HEK293 (cell line): ENCODE measurements at regions not wholly inside any gene's neighbourhood (a gene's known extent, or its start where the extent isn't known, plus 50 kb on each side); places are given as distances from the start of the nearest gene placed in this dataset.

Experiments
- HOXA7 ChIP-seq: sonication (generic); formaldehyde crosslinking; IDR thresholded peaks from 2 replicates; pipeline ENCODE4 v1.8.1; 2022; ENCODE audit warnings: missing genetic modification reagents, borderline replicate concordance
- KLF9 ChIP-seq: fragments of 450-650 bp; formaldehyde crosslinking; IDR thresholded peaks from 2 replicates; pipeline ENCODE4 v1.5.1; 2016; ENCODE audit warnings: missing biosample characterization, missing genetic modification characterization, low read depth
- MEIS1 ChIP-seq: sonication (generic); formaldehyde crosslinking; IDR thresholded peaks from 2 replicates; pipeline ENCODE4 v1.8.1; 2022; ENCODE audit warnings: missing genetic modification reagents, mild to moderate bottlenecking, borderline replicate concordance
- ZNF140 ChIP-seq: fragments of 450-650 bp; formaldehyde crosslinking; IDR thresholded peaks from 2 replicates; pipeline ENCODE4 v1.5.1; 2016; ENCODE audit warnings: missing biosample characterization, missing genetic modification characterization
- ZNF266 ChIP-seq: fragments of 450-650 bp; formaldehyde crosslinking; IDR thresholded peaks from 2 replicates; pipeline ENCODE4 v1.5.1; 2016; ENCODE audit warnings: missing biosample characterization, missing genetic modification characterization, low read depth
- ZNF274 ChIP-seq, 2 experiments: fragments of 200-500 bp in 1 of 2; fragments of 450-650 bp in 1 of 2; sonication (Bioruptor generic) in 1 of 2; formaldehyde crosslinking in 1 of 2; IDR thresholded peaks; 2 replicates each; pipeline versions ENCODE4 v1.5.1 to v1.6.1; 2014 to 2016; ENCODE audit warnings: borderline replicate concordance in 1 of 2, inconsistent platforms in 1 of 2, low read length in 1 of 2, missing biosample characterization in 1 of 2, missing genetic modification characterization in 1 of 2
- ZNF549 ChIP-seq: fragments of 450-650 bp; IDR thresholded peaks from 2 replicates; pipeline ENCODE4 v1.5.1; 2018; ENCODE audit warnings: missing biosample characterization, missing genetic modification characterization, mild to moderate bottlenecking, inconsistent platforms, moderate library complexity
- TF ChIP-seq, protein P1 (sequence below): fragments of 450-650 bp; formaldehyde crosslinking; IDR thresholded peaks from 2 replicates; pipeline ENCODE4 v1.5.1; 2016; ENCODE audit warnings: missing biosample characterization, missing genetic modification characterization
- TF ChIP-seq, protein P2 (sequence below): IDR thresholded peaks from 2 replicates; pipeline ENCODE4 v1.6.1; 2011; ENCODE audit warnings: mild to moderate bottlenecking, low read depth, low read length, borderline replicate concordance
- TF ChIP-seq, protein P3 (sequence below): fragments of 450-650 bp; formaldehyde crosslinking; conservative IDR thresholded peaks from 2 replicates; pipeline ENCODE4 v1.5.1; 2016; ENCODE audit warnings: low read depth, missing biosample characterization, missing genetic modification characterization

DNA sequence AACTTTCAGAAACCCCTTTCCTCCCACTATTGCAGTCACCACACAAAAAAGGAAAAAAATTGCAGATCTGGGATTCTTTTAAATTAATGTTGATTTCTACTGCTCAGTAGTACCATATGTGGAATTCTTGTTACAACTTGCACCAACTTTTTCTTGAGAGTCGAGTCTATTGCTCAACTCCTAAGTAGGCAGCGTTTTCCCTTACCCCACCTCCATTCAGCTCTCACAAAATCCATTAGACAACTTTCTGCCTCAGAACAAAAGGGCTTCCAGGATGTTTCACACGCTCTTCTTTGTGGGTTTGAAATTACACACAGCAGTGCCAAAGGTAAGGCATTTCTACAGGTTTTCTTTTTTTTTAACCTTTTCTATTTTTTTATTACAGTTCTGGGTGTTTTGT, 179.5 kb downstream of the ANXA2 start:
- TF ChIP-seq, protein P1, sequence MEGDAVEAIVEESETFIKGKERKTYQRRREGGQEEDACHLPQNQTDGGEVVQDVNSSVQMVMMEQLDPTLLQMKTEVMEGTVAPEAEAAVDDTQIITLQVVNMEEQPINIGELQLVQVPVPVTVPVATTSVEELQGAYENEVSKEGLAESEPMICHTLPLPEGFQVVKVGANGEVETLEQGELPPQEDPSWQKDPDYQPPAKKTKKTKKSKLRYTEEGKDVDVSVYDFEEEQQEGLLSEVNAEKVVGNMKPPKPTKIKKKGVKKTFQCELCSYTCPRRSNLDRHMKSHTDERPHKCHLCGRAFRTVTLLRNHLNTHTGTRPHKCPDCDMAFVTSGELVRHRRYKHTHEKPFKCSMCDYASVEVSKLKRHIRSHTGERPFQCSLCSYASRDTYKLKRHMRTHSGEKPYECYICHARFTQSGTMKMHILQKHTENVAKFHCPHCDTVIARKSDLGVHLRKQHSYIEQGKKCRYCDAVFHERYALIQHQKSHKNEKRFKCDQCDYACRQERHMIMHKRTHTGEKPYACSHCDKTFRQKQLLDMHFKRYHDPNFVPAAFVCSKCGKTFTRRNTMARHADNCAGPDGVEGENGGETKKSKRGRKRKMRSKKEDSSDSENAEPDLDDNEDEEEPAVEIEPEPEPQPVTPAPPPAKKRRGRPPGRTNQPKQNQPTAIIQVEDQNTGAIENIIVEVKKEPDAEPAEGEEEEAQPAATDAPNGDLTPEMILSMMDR (tag by site-specific recombination) = no peak
- no peak for TF ChIP-seq ZNF266
- TF ChIP-seq HOXA7 = no peak
- no peak for TF ChIP-seq ZNF549 (tag by site-specific recombination)
- no peak for TF ChIP-seq MEIS1 (CRISPR knock-in tag)
- TF ChIP-seq ZNF274 (IDR thresholded peaks at IDR 0.05; ENCODE audit: low read length) = no peak
- TF ChIP-seq ZNF274 (tag by site-specific recombination; IDR thresholded peaks at IDR 0.05; ENCODE audit: borderline replicate concordance) = no peak
- no peak for TF ChIP-seq KLF9
- TF ChIP-seq, protein P2, sequence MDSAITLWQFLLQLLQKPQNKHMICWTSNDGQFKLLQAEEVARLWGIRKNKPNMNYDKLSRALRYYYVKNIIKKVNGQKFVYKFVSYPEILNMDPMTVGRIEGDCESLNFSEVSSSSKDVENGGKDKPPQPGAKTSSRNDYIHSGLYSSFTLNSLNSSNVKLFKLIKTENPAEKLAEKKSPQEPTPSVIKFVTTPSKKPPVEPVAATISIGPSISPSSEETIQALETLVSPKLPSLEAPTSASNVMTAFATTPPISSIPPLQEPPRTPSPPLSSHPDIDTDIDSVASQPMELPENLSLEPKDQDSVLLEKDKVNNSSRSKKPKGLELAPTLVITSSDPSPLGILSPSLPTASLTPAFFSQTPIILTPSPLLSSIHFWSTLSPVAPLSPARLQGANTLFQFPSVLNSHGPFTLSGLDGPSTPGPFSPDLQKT = no peak
- TF ChIP-seq, protein P3, sequence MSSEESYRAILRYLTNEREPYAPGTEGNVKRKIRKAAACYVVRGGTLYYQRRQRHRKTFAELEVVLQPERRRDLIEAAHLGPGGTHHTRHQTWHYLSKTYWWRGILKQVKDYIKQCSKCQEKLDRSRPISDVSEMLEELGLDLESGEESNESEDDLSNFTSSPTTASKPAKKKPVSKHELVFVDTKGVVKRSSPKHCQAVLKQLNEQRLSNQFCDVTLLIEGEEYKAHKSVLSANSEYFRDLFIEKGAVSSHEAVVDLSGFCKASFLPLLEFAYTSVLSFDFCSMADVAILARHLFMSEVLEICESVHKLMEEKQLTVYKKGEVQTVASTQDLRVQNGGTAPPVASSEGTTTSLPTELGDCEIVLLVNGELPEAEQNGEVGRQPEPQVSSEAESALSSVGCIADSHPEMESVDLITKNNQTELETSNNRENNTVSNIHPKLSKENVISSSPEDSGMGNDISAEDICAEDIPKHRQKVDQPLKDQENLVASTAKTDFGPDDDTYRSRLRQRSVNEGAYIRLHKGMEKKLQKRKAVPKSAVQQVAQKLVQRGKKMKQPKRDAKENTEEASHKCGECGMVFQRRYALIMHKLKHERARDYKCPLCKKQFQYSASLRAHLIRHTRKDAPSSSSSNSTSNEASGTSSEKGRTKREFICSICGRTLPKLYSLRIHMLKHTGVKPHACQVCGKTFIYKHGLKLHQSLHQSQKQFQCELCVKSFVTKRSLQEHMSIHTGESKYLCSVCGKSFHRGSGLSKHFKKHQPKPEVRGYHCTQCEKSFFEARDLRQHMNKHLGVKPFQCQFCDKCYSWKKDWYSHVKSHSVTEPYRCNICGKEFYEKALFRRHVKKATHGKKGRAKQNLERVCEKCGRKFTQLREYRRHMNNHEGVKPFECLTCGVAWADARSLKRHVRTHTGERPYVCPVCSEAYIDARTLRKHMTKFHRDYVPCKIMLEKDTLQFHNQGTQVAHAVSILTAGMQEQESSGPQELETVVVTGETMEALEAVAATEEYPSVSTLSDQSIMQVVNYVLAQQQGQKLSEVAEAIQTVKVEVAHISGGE (tag by site-specific recombination) = no peak
- no peak for TF ChIP-seq ZNF140
